ENCODE measurements at regions not wholly inside any gene's neighbourhood (a gene's known extent, or its start where the extent isn't known, plus 50 kb on each side); places are given as distances from the start of the nearest gene placed in this dataset.

GRCh38 chr15:36484038-36484778, 95.2 kb upstream of the CDIN1 start (continued):
- TF ChIP-seq TGIF2 (CRISPR knock-in tag; IDR thresholded peaks at IDR 0.05) = no peak
- TF ChIP-seq ZNF501 (CRISPR knock-in tag; IDR thresholded peaks at IDR 0.05) = no peak
- TF ChIP-seq, protein P1, sequence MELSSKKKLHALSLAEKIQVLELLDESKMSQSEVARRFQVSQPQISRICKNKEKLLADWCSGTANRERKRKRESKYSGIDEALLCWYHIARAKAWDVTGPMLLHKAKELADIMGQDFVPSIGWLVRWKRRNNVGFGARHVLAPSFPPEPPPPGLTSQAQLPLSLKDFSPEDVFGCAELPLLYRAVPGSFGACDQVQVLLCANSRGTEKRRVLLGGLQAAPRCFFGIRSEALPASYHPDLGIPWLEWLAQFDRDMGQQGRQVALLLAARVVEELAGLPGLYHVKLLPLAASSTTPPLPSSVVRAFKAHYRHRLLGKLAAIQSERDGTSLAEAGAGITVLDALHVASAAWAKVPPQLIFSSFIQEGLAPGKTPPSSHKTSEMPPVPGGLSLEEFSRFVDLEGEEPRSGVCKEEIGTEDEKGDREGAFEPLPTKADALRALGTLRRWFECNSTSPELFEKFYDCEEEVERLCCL (CRISPR knock-in tag; IDR thresholded peaks at IDR 0.05; ENCODE audit: borderline replicate concordance) = no peak
- TF ChIP-seq, protein P2, sequence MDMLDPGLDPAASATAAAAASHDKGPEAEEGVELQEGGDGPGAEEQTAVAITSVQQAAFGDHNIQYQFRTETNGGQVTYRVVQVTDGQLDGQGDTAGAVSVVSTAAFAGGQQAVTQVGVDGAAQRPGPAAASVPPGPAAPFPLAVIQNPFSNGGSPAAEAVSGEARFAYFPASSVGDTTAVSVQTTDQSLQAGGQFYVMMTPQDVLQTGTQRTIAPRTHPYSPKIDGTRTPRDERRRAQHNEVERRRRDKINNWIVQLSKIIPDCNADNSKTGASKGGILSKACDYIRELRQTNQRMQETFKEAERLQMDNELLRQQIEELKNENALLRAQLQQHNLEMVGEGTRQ (IDR thresholded peaks at IDR 0.05; ENCODE audit: low read depth, low read length) = no peak
- TF ChIP-seq, protein P2 (CRISPR knock-in tag; IDR thresholded peaks at IDR 0.05; ENCODE audit: borderline replicate concordance) = no peak
- no peak for TF ChIP-seq ZNF430 (CRISPR knock-in tag; IDR thresholded peaks at IDR 0.05)

DNA sequence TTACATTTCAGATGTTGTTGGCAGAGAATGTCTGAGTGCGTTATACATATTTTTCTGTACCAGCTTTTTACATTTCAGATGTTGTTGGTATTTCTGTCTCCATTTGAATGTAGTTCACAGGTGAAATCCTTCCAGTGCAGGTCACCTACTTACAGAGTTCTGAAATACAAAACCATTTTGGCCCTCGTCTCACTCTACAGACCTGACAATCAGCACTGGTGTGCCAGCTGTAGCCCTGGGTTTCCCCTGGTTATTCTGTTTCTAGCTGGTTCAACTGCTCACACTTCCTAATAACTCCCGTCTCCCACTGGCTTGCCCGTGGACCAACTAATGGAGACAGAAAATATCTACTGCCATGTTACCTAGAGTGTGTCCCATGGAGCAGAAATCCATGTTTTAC, 87.5 kb upstream of the CDIN1 start:
- DNase-seq (ENCODE audit: low spot score) (no peak), FAIRE-seq (no peak), ATAC-seq (no peak)
- WGBS (ENCODE audit: low lambda C conversion rate) = 13% methylated on average over 4 of the region's 4 CpGs
- Histone ChIP-seq H4K20me1 (ENCODE audit: insufficient read depth, low read length) (no peaks in the 10 kb centered on the region), H3K4me2 (ENCODE audit: low read depth, low read length) (no peak overlapping the region), H3K27ac (ENCODE audit: extremely low read length, insufficient read depth, low read length) (no peak overlapping the region), H3K4me1 (ENCODE audit: insufficient read depth, low read length) (no peaks in the 10 kb centered on the region), H3K4me3 (replicated peaks in 1 of 3; ENCODE audit: insufficient read depth in 1 of 3, low read depth in 2 of 3, low read length in 3 of 3) (no peak overlapping the region), H3K36me3 (replicated peaks in 1 of 2; ENCODE audit: control insufficient read depth in 1 of 2, insufficient read depth in 2 of 2, low read length in 2 of 2) (no peaks in the 10 kb centered on the region), H3K27me3 (ENCODE audit: control insufficient read depth in 1 of 2, insufficient read depth in 2 of 2, low read length in 2 of 2) (peaks cover 0 to 24% of the 10 kb centered on the region in 2 experiments; a peak in 1 of 5 replicates), H3K79me2 (ENCODE audit: insufficient read depth, low read length) (no peaks in the 10 kb centered on the region), H2AFZ (ENCODE audit: low read length) (no peak overlapping the region), H3K9me3 (ENCODE audit: low read length) (no peaks in the 10 kb centered on the region), H3K9ac (ENCODE audit: insufficient read depth, low read depth, low read length) (no peak overlapping the region)
- TF ChIP-seq, protein P3, sequence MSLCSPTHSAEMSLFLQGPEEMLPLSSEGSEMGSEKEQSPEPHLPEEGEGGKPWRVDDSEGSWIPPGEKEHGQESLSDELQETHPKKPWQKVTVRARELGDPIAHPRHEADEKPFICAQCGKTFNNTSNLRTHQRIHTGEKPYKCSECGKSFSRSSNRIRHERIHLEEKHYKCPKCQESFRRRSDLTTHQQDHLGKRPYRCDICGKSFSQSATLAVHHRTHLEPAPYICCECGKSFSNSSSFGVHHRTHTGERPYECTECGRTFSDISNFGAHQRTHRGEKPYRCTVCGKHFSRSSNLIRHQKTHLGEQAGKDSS (CRISPR knock-in tag; IDR thresholded peaks at IDR 0.05; ENCODE audit: borderline replicate concordance, low read depth) = no peak
- TF ChIP-seq IRF2 (CRISPR knock-in tag; IDR thresholded peaks at IDR 0.05) (no peak), ZBTB1 (CRISPR knock-in tag; IDR thresholded peaks at IDR 0.05; ENCODE audit: borderline replicate concordance) (no peak), ZNF615 (CRISPR knock-in tag; IDR thresholded peaks at IDR 0.05; ENCODE audit: borderline replicate concordance) (no peak), CERS6 (CRISPR knock-in tag; IDR thresholded peaks at IDR 0.05) (no peak), MIXL1 (CRISPR knock-in tag; IDR thresholded peaks at IDR 0.05) (no peak)
- ChIA-PET POLR2A (no interaction called here), CTCF (ENCODE audit: low intra/inter-chr PET ratio, low total read pairs) (no interaction called here)
- no TSS peak for BruUV-seq (replicated peaks)
- in situ Hi-C loops (cut with HindIII; ENCODE audit: extremely low pct_ligation_motif_present, low pct_unique_long_range_greater_than_20kb) (no loop called here), intact Hi-C loops (cut with micrococcal nuclease; ENCODE audit: unreplicated experiment) (no loop called here)

All from HepG2 (cell line).